PC-3 (cell line): ENCODE measurements at regions not wholly inside any gene's neighbourhood (a gene's known extent, or its start where the extent isn't known, plus 50 kb on each side); places are given as distances from the start of the nearest gene placed in this dataset.

Experiments used
- ATAC-seq: fragments of 200-7000 bp; cut with Tn5 transposase; 2 replicates; pipeline ENCODE4 v1.9.1; 2020; ENCODE audit warnings: mild to moderate bottlenecking, moderate library complexity
- BruUV-seq: library from RNA; stranded (reverse); fragments of 400-500 nt; replicated peaks from 2 replicates; lab custom pipeline; 2021; lab: Mats Ljungman, UMichigan
- CTCF ChIA-PET: fragments of 300-600 bp; sonication (Branson Sonifier 250); formaldehyde crosslinking; loops from one replicate; lab custom pipeline; 2022; ENCODE audit warnings: antibody characterized with exemption; lab: Charles Lee
- POLR2A ChIA-PET: fragments of 300-600 bp; sonication (Branson Sonifier 250); formaldehyde crosslinking; loops from one replicate; lab custom pipeline; 2022; ENCODE audit warnings: antibody characterized with exemption; ENCODE audit not compliant: unreplicated experiment; lab: Charles Lee
- DNase-seq: peaks from one replicate; pipeline ENCODE4 v3.0.0-alpha.2; 2015
- H2AFZ ChIP-seq: fragments of 300-600 bp; sonication (generic); 2 replicates; pipeline ENCODE4 v1.6.0; 2016; ENCODE audit warnings: antibody characterized with exemption, low read length
- H3F3A ChIP-seq: fragments of 300-600 bp; sonication (generic); one replicate; pipeline ENCODE4 v1.6.0; 2017; ENCODE audit warnings: antibody characterized with exemption, low read length, control low read depth, mild to moderate bottlenecking; ENCODE audit not compliant: unreplicated experiment
- H3K27ac ChIP-seq: fragments of 300-600 bp; sonication (generic); 2 replicates; pipeline ENCODE4 v1.5.1; 2016; ENCODE audit warnings: mild to moderate bottlenecking, low read length
- H3K27me3 ChIP-seq: fragments of 300-600 bp; sonication (generic); 2 replicates; pipeline ENCODE4 v1.6.1; 2016; ENCODE audit warnings: low read length, mixed read lengths
- H3K36me3 ChIP-seq: fragments of 300-600 bp; sonication (generic); 2 replicates; pipeline ENCODE4 v1.6.1; 2016; ENCODE audit warnings: low read depth, mixed run types, low read length, mixed read lengths
- H3K4me1 ChIP-seq: fragments of 300-600 bp; sonication (generic); 2 replicates; pipeline ENCODE4 v1.5.1; 2016; ENCODE audit warnings: low read length; ENCODE audit not compliant: insufficient read depth
- H3K4me2 ChIP-seq: fragments of 300-600 bp; sonication (generic); 2 replicates; pipeline ENCODE4 v1.6.0; 2016; ENCODE audit warnings: low read length
- H3K4me3 ChIP-seq: fragments of 300-600 bp; sonication (generic); 2 replicates; pipeline ENCODE4 v1.5.1; 2016; ENCODE audit warnings: mild to moderate bottlenecking, low read length, mixed read lengths
- H3K79me2 ChIP-seq: fragments of 300-600 bp; sonication (generic); 2 replicates; pipeline ENCODE4 v1.6.1; 2017; ENCODE audit warnings: low read length, mixed read lengths
- H3K9ac ChIP-seq: fragments of 300-600 bp; sonication (generic); 2 replicates; pipeline ENCODE4 v1.6.0; 2016; ENCODE audit warnings: mild to moderate bottlenecking, low read length
- H3K9me2 ChIP-seq: fragments of 300-600 bp; sonication (generic); replicated peaks from 2 replicates; pipeline ENCODE4 v1.6.1; 2016; ENCODE audit warnings: mixed run types, low read length, mixed read lengths
- H3K9me3 ChIP-seq: fragments of 300-600 bp; sonication (generic); 2 replicates; pipeline ENCODE4 v1.6.1; 2016; ENCODE audit warnings: low read length, mixed read lengths
- H4K20me1 ChIP-seq: fragments of 300-600 bp; sonication (generic); 2 replicates; pipeline ENCODE4 v1.6.1; 2016; ENCODE audit warnings: low read length, mixed read lengths
- CTCF ChIP-seq: fragments of 300-600 bp; sonication (generic); conservative IDR thresholded peaks from 2 replicates; pipeline ENCODE4 v1.5.1; 2017; ENCODE audit warnings: antibody characterized with exemption, low read depth, mild to moderate bottlenecking, low read length
- EZH2 ChIP-seq: fragments of 300-600 bp; sonication (generic); IDR thresholded peaks from one replicate; pipeline ENCODE4 v1.6.1; 2017; ENCODE audit warnings: antibody characterized with exemption, mild to moderate bottlenecking, low read length; ENCODE audit not compliant: unreplicated experiment
- EZH2phosphoT487 ChIP-seq: fragments of 300-600 bp; sonication (generic); IDR thresholded peaks from 2 replicates; pipeline ENCODE4 v1.6.1; 2018; ENCODE audit warnings: mild to moderate bottlenecking, antibody characterized with exemption, low read length, borderline replicate concordance
- intact Hi-C: fragments of 100-400 bp; cut with micrococcal nuclease; formaldehyde crosslinking; loops from 2 replicates; pipeline ENCODE4 v1.9.0; 2023

DNA sequence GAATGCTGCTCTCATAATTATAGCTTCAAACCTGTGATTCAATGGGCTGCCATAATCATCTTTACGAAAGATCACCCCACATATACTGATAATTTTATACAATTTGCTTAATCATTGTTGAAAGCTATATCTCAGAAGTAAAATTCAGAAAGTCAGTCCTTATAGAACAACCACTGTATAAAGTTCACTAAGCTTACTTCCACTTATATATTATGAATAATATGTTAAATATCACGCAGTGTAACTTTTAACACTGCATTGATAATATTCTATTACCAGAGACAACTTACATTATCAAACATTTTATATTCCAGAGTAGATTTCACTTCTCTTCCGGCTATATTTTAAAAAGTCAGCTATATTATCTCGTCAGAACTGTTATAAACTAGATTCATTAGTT lies 550.1 kb upstream of the PCDH20 start:
- H3K4me1 ChIP-seq: no peaks in the 10 kb centered on the region
- H3K27me3 ChIP-seq: no peaks in the 10 kb centered on the region
- H4K20me1 ChIP-seq: no peaks in the 10 kb centered on the region
- no peaks in the 10 kb centered on the region for H3K9me3 ChIP-seq
- H3K9ac ChIP-seq: no peak overlapping the region
- H3K9me2 ChIP-seq: no peaks in the 10 kb centered on the region
- TF ChIP-seq EZH2 (no peak), EZH2phosphoT487 (no peak), CTCF (no peak)
- no TSS peak for BruUV-seq
- H3K36me3 ChIP-seq: no peaks in the 10 kb centered on the region
- H3K79me2 ChIP-seq: no peaks in the 10 kb centered on the region
- H3F3A ChIP-seq: no peaks in the 10 kb centered on the region
- no peak overlapping the region for H3K4me2 ChIP-seq
- H3K4me3 ChIP-seq: no peak overlapping the region
- ATAC-seq (no peak), DNase-seq (no peak)
- ChIA-PET CTCF (no interaction called here), POLR2A (no interaction called here)
- H2AFZ ChIP-seq: no peak overlapping the region
- intact Hi-C loops: no loop called here
- H3K27ac ChIP-seq: no peak overlapping the region

- Histone ChIP-seq H3K9me3 (no peaks in the 10 kb centered on the region), H3K9ac (no peak overlapping the region), H3K27me3 (no peaks in the 10 kb centered on the region), H3K36me3 (no peaks in the 10 kb centered on the region), H4K20me1 (no peaks in the 10 kb centered on the region), H2AFZ (no peak overlapping the region), H3K4me3 (no peak overlapping the region), H3F3A (no peaks in the 10 kb centered on the region), H3K4me2 (no peak overlapping the region), H3K9me2 (no peaks in the 10 kb centered on the region), H3K4me1 (no peaks in the 10 kb centered on the region), H3K79me2 (no peaks in the 10 kb centered on the region), H3K27ac (no peak overlapping the region)
- ATAC-seq (no peak), DNase-seq (no peak)
- intact Hi-C loops: no loop called here
- no TSS peak for BruUV-seq
- CTCF ChIA-PET: no interaction called here
- POLR2A ChIA-PET: no interaction called here
- TF ChIP-seq EZH2 (no peak), CTCF (no peak), EZH2phosphoT487 (no peak)
Observed at GRCh38 chr13:61960981-61961380, 545.3 kb upstream of the PCDH20 start.

GRCh38 chr13:61954092-61954491 lies 538.4 kb upstream of the PCDH20 start:
- ATAC-seq (no peak), DNase-seq (peak; percentile 50)
- H3F3A ChIP-seq: no peaks in the 10 kb centered on the region
- TF ChIP-seq EZH2phosphoT487: no peak
- TF ChIP-seq CTCF: peak; percentile 57; the same call in 1 of the 2 replicates
- no peak for TF ChIP-seq EZH2
- ChIA-PET CTCF (interaction anchor here (0.5 to 1.0 kb wide), 6 partner anchors 73 to 544 kb away, joined by 3 to 4 read pairs (median 3); partner anchors contain the start of gene PCDH20), POLR2A (no interaction called here)
- no peaks in the 10 kb centered on the region for H3K79me2 ChIP-seq
- intact Hi-C loops: loop anchor here (1.0 to 10.0 kb wide), 7 partner anchors 71 to 1509 kb away; partner anchors contain the start of gene PCDH20
- H3K27me3 ChIP-seq: no peaks in the 10 kb centered on the region
- H3K4me2 ChIP-seq: no peak overlapping the region
- H3K36me3 ChIP-seq: no peaks in the 10 kb centered on the region
- BruUV-seq: no TSS peak
- H3K27ac ChIP-seq: no peak overlapping the region
- H4K20me1 ChIP-seq: no peaks in the 10 kb centered on the region
- no peaks in the 10 kb centered on the region for H3K4me1 ChIP-seq
- H3K4me3 ChIP-seq: no peak overlapping the region
- no peaks in the 10 kb centered on the region for H3K9me3 ChIP-seq
- no peak overlapping the region for H3K9ac ChIP-seq
- H2AFZ ChIP-seq: no peak overlapping the region
- no peaks in the 10 kb centered on the region for H3K9me2 ChIP-seq
